Fibroblast of mammary gland (primary cell): ENCODE measurements at regions not wholly inside any gene's neighbourhood (a gene's known extent, or its start where the extent isn't known, plus 50 kb on each side); places are given as distances from the start of the nearest gene placed in this dataset.

Experiments
- DNase-seq: peaks from one replicate; pipeline ENCODE4 v3.0.0-alpha.2; 2010; ENCODE audit warnings: low read depth
- H3K4me3 ChIP-seq: 2 replicates; pipeline ENCODE4 v1.5.1; 2011; ENCODE audit warnings: low read depth, mild to moderate bottlenecking, low read length, moderate library complexity; ENCODE audit not compliant: control insufficient read depth
- CTCF ChIP-seq: conservative IDR thresholded peaks from 2 replicates; pipeline ENCODE4 v1.5.1; 2011; ENCODE audit warnings: low read depth, low read length, inconsistent platforms; ENCODE audit not compliant: control insufficient read depth, insufficient read depth

- TF ChIP-seq CTCF = no peak
- DNase-seq = no peak
- no peak overlapping the region for H3K4me3 ChIP-seq
These were observed 1291.9 kb upstream of the TENM3 start for GRCh38 chr4:180951312-180951711.

- no peak overlapping the region for H3K4me3 ChIP-seq
- DNase-seq = no peak
- peak; percentile 23 for TF ChIP-seq CTCF
These were observed 1289.6 kb upstream of the TENM3 start for GRCh38 chr4:180953572-180953971.

GRCh38 chr4:180960743-180961401 lies 1282.3 kb upstream of the TENM3 start:
- no peak overlapping the region for H3K4me3 ChIP-seq
- peak; percentile 15 for TF ChIP-seq CTCF

GRCh38 chr4:180962268-180962667 lies 1280.9 kb upstream of the TENM3 start:
- H3K4me3 ChIP-seq = no peak overlapping the region
- TF ChIP-seq CTCF = no peak
- DNase-seq = no peak

More at GRCh38 chr4:180960743-180961401, 1282.3 kb upstream of the TENM3 start:
- peak; percentile 1 for DNase-seq

- no peak overlapping the region for H3K4me3 ChIP-seq
- no peak for DNase-seq
- no peak for TF ChIP-seq CTCF
These were observed 1276.9 kb upstream of the TENM3 start for GRCh38 chr4:180966312-180966711.

GRCh38 chr4:180967936-180968335 lies 1275.3 kb upstream of the TENM3 start:
- no peak for DNase-seq
- H3K4me3 ChIP-seq = no peak overlapping the region
- TF ChIP-seq CTCF = no peak

GRCh38 chr4:180973894-180974293 lies 1269.3 kb upstream of the TENM3 start:
- H3K4me3 ChIP-seq = no peak overlapping the region
- TF ChIP-seq CTCF = no peak
- no peak for DNase-seq
